Trophoblast cell (in vitro differentiated cells and primary cell): ENCODE measurements at regions not wholly inside any gene's neighbourhood (a gene's known extent, or its start where the extent isn't known, plus 50 kb on each side); places are given as distances from the start of the nearest gene placed in this dataset.

Experiments used
- DNase-seq, 2 donors: peaks; one replicate each; pipeline ENCODE4 v3.0.0-alpha.2; 2016
- H2AFZ ChIP-seq: 2 replicates; pipeline ENCODE4 v1.6.1; 2013; ENCODE audit warnings: low read length, moderate library complexity, mild to moderate bottlenecking; ENCODE audit not compliant: insufficient read depth, poor library complexity
- H2AK5ac ChIP-seq: 2 replicates; pipeline ENCODE4 v1.6.1; 2013; ENCODE audit warnings: mild to moderate bottlenecking, low read length
- H2BK120ac ChIP-seq: 2 replicates; pipeline ENCODE4 v1.6.1; 2013; ENCODE audit warnings: low read length, mild to moderate bottlenecking, moderate library complexity; ENCODE audit not compliant: insufficient read depth, poor library complexity
- H2BK12ac ChIP-seq: 2 replicates; pipeline ENCODE4 v1.6.1; 2013; ENCODE audit warnings: mild to moderate bottlenecking, low read length, moderate library complexity
- H2BK5ac ChIP-seq: 2 replicates; pipeline ENCODE4 v1.6.1; 2013; ENCODE audit warnings: low read length, low read depth, moderate library complexity, mild to moderate bottlenecking; ENCODE audit not compliant: poor library complexity
- H3K14ac ChIP-seq: 2 replicates; pipeline ENCODE4 v1.6.1; 2013; ENCODE audit warnings: mild to moderate bottlenecking, low read length
- H3K18ac ChIP-seq: 2 replicates; pipeline ENCODE4 v1.6.1; 2013; ENCODE audit warnings: mild to moderate bottlenecking, low read length
- H3K23ac ChIP-seq: 2 replicates; pipeline ENCODE4 v1.6.1; 2013; ENCODE audit warnings: low read length
- H3K27ac ChIP-seq: 2 replicates; pipeline ENCODE4 v1.5.1; 2013; ENCODE audit warnings: low read depth, mild to moderate bottlenecking, inconsistent platforms, low read length, moderate library complexity
- H3K27me3 ChIP-seq: 2 replicates; pipeline ENCODE4 v1.6.1; 2013; ENCODE audit warnings: inconsistent platforms, mild to moderate bottlenecking, low read length, moderate library complexity; ENCODE audit not compliant: insufficient read depth
- H3K36me3 ChIP-seq, 2 experiments: 1 replicate in 1 of 2; 2 replicates in 1 of 2; pipeline ENCODE4 v1.6.1; 2013; ENCODE audit warnings: low read length in 2 of 2, mild to moderate bottlenecking in 2 of 2, moderate library complexity in 1 of 2; ENCODE audit not compliant: insufficient read depth in 2 of 2, control insufficient read depth in 1 of 2
- H3K4ac ChIP-seq: 2 replicates; pipeline ENCODE4 v1.6.1; 2013; ENCODE audit warnings: low read depth, mild to moderate bottlenecking, low read length, moderate library complexity
- H3K4me1 ChIP-seq, 2 experiments: 1 replicate in 1 of 2; 2 replicates in 1 of 2; pipeline ENCODE4 v1.6.1; 2013; ENCODE audit warnings: low read length in 2 of 2, mild to moderate bottlenecking in 2 of 2, moderate library complexity in 1 of 2; ENCODE audit not compliant: insufficient read depth in 2 of 2, control insufficient read depth in 1 of 2
- H3K4me2 ChIP-seq: 2 replicates; pipeline ENCODE4 v1.6.1; 2013; ENCODE audit warnings: inconsistent platforms, mild to moderate bottlenecking, low read length, moderate library complexity
- H3K4me3 ChIP-seq: 2 replicates; pipeline ENCODE4 v1.5.1; 2013; ENCODE audit warnings: mild to moderate bottlenecking, low read depth, low read length, inconsistent platforms
- H3K79me1 ChIP-seq: one replicate; pipeline ENCODE4 v1.6.1; 2013; ENCODE audit warnings: low read length
- H3K79me2 ChIP-seq: 2 replicates; pipeline ENCODE4 v1.6.1; 2013; ENCODE audit warnings: low read length, mild to moderate bottlenecking; ENCODE audit not compliant: control insufficient read depth, insufficient read depth, poor library complexity
- H3K9ac ChIP-seq: 2 replicates; pipeline ENCODE4 v1.6.1; 2013; ENCODE audit warnings: mild to moderate bottlenecking, low read length
- H3K9me3 ChIP-seq: 2 replicates; pipeline ENCODE4 v1.6.1; 2013; ENCODE audit warnings: low read depth, mild to moderate bottlenecking, control low read depth, inconsistent platforms, low read length; ENCODE audit not compliant: insufficient read depth
- H4K12ac ChIP-seq: 2 replicates; pipeline ENCODE4 v1.6.1; 2013; ENCODE audit warnings: low read depth, mild to moderate bottlenecking, low read length, moderate library complexity
- H4K8ac ChIP-seq: 2 replicates; pipeline ENCODE4 v1.6.1; 2013; ENCODE audit warnings: low read depth, mild to moderate bottlenecking, low read length, moderate library complexity
- H4K91ac ChIP-seq: one replicate; pipeline ENCODE4 v1.6.1; 2013; ENCODE audit warnings: low read depth, mild to moderate bottlenecking, low read length, moderate library complexity
- WGBS: extraction: QIAGEN DNeasy Blood & Tissue Kit; methylation state at CpG from one replicate; pipeline ENCODE4 v1.1.7; 2013; ENCODE audit warnings: missing lambda C conversion rate; ENCODE audit not compliant: insufficient read length, insufficient coverage; ENCODE audit errors: extremely low coverage; 5-methylcytosine and 5-hydroxymethylcytosine counted together

DNA sequence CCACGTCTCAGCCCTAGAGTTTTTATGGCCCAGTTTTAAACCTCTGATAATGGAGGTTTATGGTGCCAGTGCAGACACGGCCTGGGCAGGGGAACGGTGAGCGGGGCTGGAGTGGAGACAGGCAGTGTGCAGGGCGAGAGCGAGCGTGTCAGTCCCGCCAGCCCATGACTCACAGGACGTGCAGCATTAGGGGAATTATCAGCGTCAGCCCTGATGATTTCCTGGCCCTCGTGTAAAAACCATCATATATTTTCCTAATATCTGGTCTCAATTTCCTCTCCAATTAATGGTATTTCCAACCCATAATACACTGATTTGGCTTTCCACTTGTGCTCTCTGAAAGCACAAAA lies 104.6 kb upstream of the VSTM2B start:
- H3K27me3 ChIP-seq: no peaks in the 10 kb centered on the region
- H3K9me3 ChIP-seq: peaks cover 19% of the 10 kb centered on the region
- no peak overlapping the region for H4K12ac ChIP-seq
- no peak overlapping the region for H3K27ac ChIP-seq
- H3K4me2 ChIP-seq: no peak overlapping the region
- H2BK120ac ChIP-seq: no peak overlapping the region
- H3K18ac ChIP-seq: no peak overlapping the region
- H2AK5ac ChIP-seq: no peak overlapping the region
- no peaks in the 10 kb centered on the region for H3K79me1 ChIP-seq
- no CpG with 5 or more reads among the region's 11 CpGs for WGBS
- no peak overlapping the region for H3K9ac ChIP-seq
- no peaks in the 10 kb centered on the region for H3K79me2 ChIP-seq
- no peak overlapping the region for H4K91ac ChIP-seq
- H3K4ac ChIP-seq: no peak overlapping the region
- H4K8ac ChIP-seq: no peak overlapping the region
- H2BK5ac ChIP-seq: no peak overlapping the region
- no peak for DNase-seq
- no peak overlapping the region for H3K14ac ChIP-seq
- H2BK12ac ChIP-seq: no peak overlapping the region
- no peak overlapping the region for H3K4me3 ChIP-seq
- no peaks in the 10 kb centered on the region for H3K36me3 ChIP-seq
- H2AFZ ChIP-seq: no peak overlapping the region
- no peaks in the 10 kb centered on the region for H3K4me1 ChIP-seq
- no peak overlapping the region for H3K23ac ChIP-seq

DNA sequence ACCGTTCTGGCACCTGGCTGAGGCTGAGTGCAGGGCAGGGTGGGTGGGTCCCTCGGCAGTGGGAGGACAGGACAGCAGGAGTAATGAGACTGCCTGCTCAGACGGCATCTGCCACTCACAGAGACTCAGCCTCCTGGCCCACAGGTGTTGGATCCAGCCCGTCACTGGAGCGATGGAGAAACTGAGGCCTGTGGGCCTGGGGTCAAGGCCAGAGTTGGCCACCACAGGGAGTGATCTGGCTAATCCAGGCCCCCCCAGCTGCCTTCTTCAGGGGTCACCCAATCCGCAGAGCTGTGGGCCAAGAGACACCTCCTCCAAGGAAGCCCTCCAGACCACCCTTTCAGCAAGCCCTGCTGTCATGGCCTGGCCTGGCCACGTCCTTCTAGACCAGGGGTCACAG lies 103.7 kb upstream of the VSTM2B start:
- Histone ChIP-seq H3K4ac (no peak overlapping the region), H3K9me3 (peaks cover 22% of the 10 kb centered on the region), H3K79me2 (no peaks in the 10 kb centered on the region), H2BK5ac (no peak overlapping the region), H3K27ac (no peak overlapping the region), H3K4me1 (no peaks in the 10 kb centered on the region), H2AK5ac (no peak overlapping the region), H2BK12ac (no peak overlapping the region), H2BK120ac (no peak overlapping the region), H3K23ac (no peak overlapping the region), H3K14ac (no peak overlapping the region), H3K4me2 (no peak overlapping the region), H3K36me3 (no peaks in the 10 kb centered on the region), H4K91ac (no peak overlapping the region), H3K4me3 (no peak overlapping the region), H4K12ac (no peak overlapping the region), H3K18ac (no peak overlapping the region), H2AFZ (no peak overlapping the region), H3K27me3 (no peaks in the 10 kb centered on the region), H4K8ac (no peak overlapping the region), H3K9ac (no peak overlapping the region), H3K79me1 (no peaks in the 10 kb centered on the region)
- no peak for DNase-seq
- WGBS: no CpG with 5 or more reads among the region's 7 CpGs

DNA sequence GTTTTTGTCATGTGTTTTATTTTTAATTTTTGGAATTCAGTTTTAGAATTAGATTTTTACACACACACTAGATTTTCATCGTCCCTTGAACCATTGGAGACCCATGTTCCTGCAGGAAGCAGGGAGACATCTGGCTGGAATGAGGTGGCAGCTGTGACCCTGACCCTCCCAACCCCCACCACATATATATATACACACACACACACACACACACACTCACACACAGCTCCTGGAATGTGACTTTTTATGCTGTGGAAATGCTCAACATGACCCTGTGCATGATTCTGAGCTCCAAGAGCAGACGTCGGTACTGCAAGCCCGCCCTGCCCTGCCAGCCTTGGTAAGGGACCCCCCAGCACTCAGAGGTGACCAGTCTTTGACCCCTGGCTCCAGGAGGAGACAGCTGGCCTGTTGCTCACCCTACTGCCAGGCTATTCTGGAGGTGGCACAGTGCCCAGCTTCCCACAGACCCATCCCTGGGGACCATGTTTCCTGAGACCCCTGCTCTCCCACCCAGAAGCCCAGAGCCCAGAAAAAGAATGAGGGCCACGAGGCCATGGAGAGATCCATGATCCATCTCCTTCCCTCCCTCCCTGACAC lies 103.2 kb upstream of the VSTM2B start:
- no CpG with 5 or more reads among the region's 5 CpGs for WGBS

DNA sequence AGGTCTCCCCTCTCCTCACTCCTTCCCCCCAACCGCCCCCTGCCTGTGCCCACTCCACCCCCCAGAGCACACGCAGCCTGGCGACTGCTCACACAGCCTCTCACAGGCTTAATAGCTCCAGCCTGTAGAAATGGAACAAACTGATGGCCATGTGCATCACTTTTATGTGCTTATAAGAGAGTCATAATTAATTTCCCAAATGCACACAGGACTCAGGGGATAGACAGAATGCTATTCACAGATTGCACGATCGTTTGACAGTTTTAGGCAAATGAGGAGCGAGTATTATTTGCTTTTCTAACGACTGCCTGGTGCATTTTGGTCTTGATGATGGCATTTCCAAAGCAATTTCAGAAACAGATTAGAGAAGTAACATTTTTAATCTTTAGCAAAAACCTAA lies 97.7 kb upstream of the VSTM2B start:
- Histone ChIP-seq H3K4me2 (no peak overlapping the region), H2AK5ac (no peak overlapping the region), H3K27ac (no peak overlapping the region), H3K4me1 (peaks cover 0 to under 1% of the 10 kb centered on the region in 2 experiments), H3K4ac (no peak overlapping the region), H2BK120ac (no peak overlapping the region), H3K79me1 (no peaks in the 10 kb centered on the region), H2AFZ (no peak overlapping the region), H3K79me2 (no peaks in the 10 kb centered on the region), H4K8ac (no peak overlapping the region), H3K4me3 (no peak overlapping the region), H4K12ac (no peak overlapping the region), H3K9ac (no peak overlapping the region), H2BK12ac (no peak overlapping the region), H3K18ac (no peak overlapping the region), H3K27me3 (no peaks in the 10 kb centered on the region), H3K9me3 (peaks cover 35% of the 10 kb centered on the region), H2BK5ac (no peak overlapping the region), H3K36me3 (no peaks in the 10 kb centered on the region), H3K14ac (no peak overlapping the region), H3K23ac (no peak overlapping the region), H4K91ac (no peak overlapping the region)
- WGBS: no CpG with 5 or more reads among the region's 7 CpGs
- no peak for DNase-seq

More for the DNA sequence above, 103.2 kb upstream of the VSTM2B start:
- Histone ChIP-seq H3K9me3 (peaks cover 26% of the 10 kb centered on the region), H3K4ac (no peak overlapping the region), H3K4me3 (no peak overlapping the region), H4K91ac (no peak overlapping the region), H2AFZ (no peak overlapping the region), H3K36me3 (no peaks in the 10 kb centered on the region), H3K27ac (no peak overlapping the region), H3K23ac (no peak overlapping the region), H3K4me1 (no peaks in the 10 kb centered on the region), H2BK5ac (no peak overlapping the region), H4K8ac (no peak overlapping the region), H4K12ac (no peak overlapping the region), H3K79me1 (no peaks in the 10 kb centered on the region), H3K27me3 (no peaks in the 10 kb centered on the region), H3K18ac (no peak overlapping the region), H2BK12ac (no peak overlapping the region), H3K9ac (no peak overlapping the region), H2BK120ac (no peak overlapping the region), H3K79me2 (no peaks in the 10 kb centered on the region), H2AK5ac (no peak overlapping the region), H3K4me2 (no peak overlapping the region), H3K14ac (no peak overlapping the region)
- DNase-seq: no peak
